Chondrocyte (in vitro differentiated cells): ENCODE measurements at regions not wholly inside any gene's neighbourhood (a gene's known extent, or its start where the extent isn't known, plus 50 kb on each side); places are given as distances from the start of the nearest gene placed in this dataset.

Experiments used
- DNase-seq: peaks from one replicate; pipeline ENCODE4 v3.0.0; 2021; ENCODE audit warnings: mixed read lengths, low spot score
- H3K27ac Mint-ChIP-seq: one replicate; pipeline ENCODE4 v1.8.0; 2021; ENCODE audit warnings: mild to moderate bottlenecking, moderate library complexity, mixed read lengths; ENCODE audit not compliant: unreplicated experiment
- H3K27me3 Mint-ChIP-seq: 2 replicates; pipeline ENCODE4 v1.8.0; 2021; ENCODE audit warnings: low read depth, mixed read lengths
- H3K36me3 Mint-ChIP-seq: 2 replicates; pipeline ENCODE4 v1.8.0; 2021; ENCODE audit warnings: low read depth, mixed read lengths
- H3K4me1 Mint-ChIP-seq: 2 replicates; pipeline ENCODE4 v1.8.0; 2021; ENCODE audit warnings: low read depth, mild to moderate bottlenecking, mixed read lengths
- H3K4me3 Mint-ChIP-seq: one replicate; pipeline ENCODE4 v1.8.0; 2021; ENCODE audit warnings: mild to moderate bottlenecking, moderate library complexity, mixed read lengths; ENCODE audit not compliant: unreplicated experiment
- H3K9me3 Mint-ChIP-seq: 2 replicates; pipeline ENCODE4 v1.8.0; 2021; ENCODE audit warnings: low read depth, mixed read lengths
- CTCF ChIP-seq: fragments of 200-600 bp; sonication (generic); IDR thresholded peaks from 2 replicates; pipeline ENCODE4 v1.5.0; 2021; ENCODE audit warnings: antibody characterized with exemption, mild to moderate bottlenecking, moderate library complexity

DNA sequence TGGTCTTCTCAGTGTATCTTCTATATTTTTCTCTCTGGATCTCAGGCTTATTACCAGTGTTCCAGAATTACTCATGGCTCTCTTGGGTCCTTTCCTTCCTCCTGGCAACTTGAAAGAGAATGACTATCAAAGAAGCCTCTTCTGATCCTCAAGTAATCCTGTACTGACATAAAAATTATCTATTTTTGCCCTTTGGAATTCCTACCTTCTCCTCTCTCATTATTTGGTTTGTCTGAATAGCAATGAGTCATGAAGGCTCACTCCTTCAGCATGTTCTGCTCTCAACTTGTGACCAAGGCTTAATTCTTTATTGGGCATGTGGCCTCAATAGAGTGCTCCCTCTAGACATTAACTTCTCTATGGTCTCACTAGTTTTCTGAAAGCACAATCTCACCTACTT, 553.6 kb upstream of the ATP2B1 start:
- DNase-seq = no peak
- H3K36me3 Mint-ChIP-seq = peaks cover 2% of the 10 kb centered on the region
- no peak for TF ChIP-seq CTCF

GRCh38 chr12:90261283-90261682, 552.6 kb upstream of the ATP2B1 start:
- peaks cover 34% of the 10 kb centered on the region for H3K4me1 Mint-ChIP-seq
- H3K27ac Mint-ChIP-seq = peak overlapping the region; percentile 49
- H3K4me3 Mint-ChIP-seq = no peak overlapping the region
- no peaks in the 10 kb centered on the region for H3K9me3 Mint-ChIP-seq
- DNase-seq = no peak
- no peaks in the 10 kb centered on the region for H3K27me3 Mint-ChIP-seq
- peaks cover 2% of the 10 kb centered on the region for H3K36me3 Mint-ChIP-seq
- TF ChIP-seq CTCF = no peak

More for the DNA sequence above, 553.6 kb upstream of the ATP2B1 start:
- Mint-ChIP-seq H3K27ac (peak overlapping the region; percentile 2), H3K27me3 (no peaks in the 10 kb centered on the region), H3K9me3 (no peaks in the 10 kb centered on the region), H3K4me1 (peaks cover 34% of the 10 kb centered on the region), H3K4me3 (no peak overlapping the region)

- DNase-seq = no peak
- H3K9me3 Mint-ChIP-seq = no peaks in the 10 kb centered on the region
- H3K27me3 Mint-ChIP-seq = no peaks in the 10 kb centered on the region
- peak overlapping the region; percentile 27 for H3K27ac Mint-ChIP-seq
- peaks cover 2% of the 10 kb centered on the region for H3K36me3 Mint-ChIP-seq
- H3K4me3 Mint-ChIP-seq = no peak overlapping the region
- H3K4me1 Mint-ChIP-seq = peaks cover 34% of the 10 kb centered on the region
- no peak for TF ChIP-seq CTCF
Measured at GRCh38 chr12:90260136-90260535, 551.5 kb upstream of the ATP2B1 start.

DNA sequence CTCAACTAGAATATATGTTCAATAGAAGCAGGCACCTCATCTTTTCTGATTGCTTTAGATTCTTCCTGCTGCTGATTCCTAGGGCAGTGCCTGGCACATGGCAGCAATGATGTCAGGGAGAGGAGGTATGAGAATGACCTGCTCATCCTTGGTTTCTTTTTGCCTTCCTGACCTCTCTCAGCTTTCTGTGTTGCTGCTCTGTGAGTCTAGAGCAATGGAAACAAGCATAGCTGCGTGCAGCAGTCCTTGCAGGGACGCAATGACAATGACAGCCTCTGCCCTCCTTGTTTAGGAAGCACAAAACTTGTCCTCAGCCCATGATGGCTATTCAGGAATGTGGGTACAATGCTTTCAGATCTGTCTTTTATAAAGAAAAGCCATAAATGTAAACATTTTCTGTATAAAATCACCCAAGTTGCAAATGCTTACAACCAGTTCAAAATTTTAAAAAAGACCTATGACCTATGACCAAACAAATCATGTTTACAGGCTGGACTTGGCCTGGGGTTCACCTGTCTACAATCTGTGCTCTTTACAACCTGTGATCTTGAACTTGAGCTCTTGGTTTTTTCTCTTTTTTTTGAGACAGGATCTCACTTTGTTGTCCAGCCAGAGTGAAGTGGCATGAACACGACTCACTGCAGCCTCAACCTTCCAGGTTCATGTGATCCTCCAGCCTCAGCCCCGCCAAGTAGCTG, 549.4 kb upstream of the ATP2B1 start:
- Mint-ChIP-seq H3K27me3 (no peaks in the 10 kb centered on the region), H3K9me3 (no peaks in the 10 kb centered on the region), H3K4me1 (peaks cover 41% of the 10 kb centered on the region), H3K36me3 (no peaks in the 10 kb centered on the region), H3K27ac (no peak overlapping the region), H3K4me3 (no peak overlapping the region)
- no peak for TF ChIP-seq CTCF
- DNase-seq = no peak

- no peak for DNase-seq
- Mint-ChIP-seq H3K4me3 (no peak overlapping the region), H3K9me3 (no peaks in the 10 kb centered on the region), H3K27me3 (no peaks in the 10 kb centered on the region), H3K4me1 (peaks cover 14% of the 10 kb centered on the region), H3K27ac (no peak overlapping the region), H3K36me3 (no peaks in the 10 kb centered on the region)
- no peak for TF ChIP-seq CTCF
Measured at GRCh38 chr12:90254796-90255195, 546.2 kb upstream of the ATP2B1 start.
